ENCODE measurements at regions not wholly inside any gene's neighbourhood (a gene's known extent, or its start where the extent isn't known, plus 50 kb on each side); places are given as distances from the start of the nearest gene placed in this dataset.
"Not testable (repeated sequence)": the region's sequence is repeated elsewhere in the genome, so short reads cannot be mapped to it uniquely, and the experiment has no call there.

DNA sequence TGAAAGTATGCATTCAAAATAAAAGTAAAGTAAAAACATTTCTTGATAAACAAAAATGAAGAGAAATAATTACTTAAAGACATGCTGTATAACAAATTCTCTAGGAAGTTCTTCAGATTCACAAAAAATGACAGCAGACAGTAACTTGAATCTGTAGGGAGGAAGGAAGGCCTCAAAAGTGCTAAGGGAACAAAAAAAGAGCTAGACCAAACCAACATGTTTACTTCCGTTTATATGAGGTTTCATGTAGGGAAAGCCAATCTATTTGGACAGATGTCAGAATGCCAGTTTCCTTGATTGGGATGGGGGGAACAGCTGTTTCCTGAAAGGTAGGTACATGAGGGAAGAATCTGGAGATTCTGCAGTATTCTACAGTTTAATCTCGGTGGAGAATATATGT is 1244.5 kb downstream of the RPIA start:
- not testable (repeated sequence) for TF ChIP-seq CTCF (IDR thresholded peaks at IDR 0.05); ZFX (IDR thresholded peaks at IDR 0.05; ENCODE audit: borderline replicate concordance)
